ENCODE measurements at regions not wholly inside any gene's neighbourhood (a gene's known extent, or its start where the extent isn't known, plus 50 kb on each side); places are given as distances from the start of the nearest gene placed in this dataset.
A peak's percentile ranks its signal among the peaks of the same experiment; 100 is the strongest.
"Not testable (repeated sequence)": the region's sequence is repeated elsewhere in the genome, so short reads cannot be mapped to it uniquely, and the experiment has no call there.

- not testable (repeated sequence) for H3K4me1 Mint-ChIP-seq, H3K36me3 Mint-ChIP-seq, H3K4me3 Mint-ChIP-seq, H3K27me3 Mint-ChIP-seq, H3K27ac Mint-ChIP-seq
- H3K9me3 Mint-ChIP-seq = peaks cover 3 to 23% (median 10%) of the 10 kb centered on the region in 3 donors
Observed at GRCh38 chr1:117718596-117718995, 112.7 kb downstream of the TENT5C start.

DNA sequence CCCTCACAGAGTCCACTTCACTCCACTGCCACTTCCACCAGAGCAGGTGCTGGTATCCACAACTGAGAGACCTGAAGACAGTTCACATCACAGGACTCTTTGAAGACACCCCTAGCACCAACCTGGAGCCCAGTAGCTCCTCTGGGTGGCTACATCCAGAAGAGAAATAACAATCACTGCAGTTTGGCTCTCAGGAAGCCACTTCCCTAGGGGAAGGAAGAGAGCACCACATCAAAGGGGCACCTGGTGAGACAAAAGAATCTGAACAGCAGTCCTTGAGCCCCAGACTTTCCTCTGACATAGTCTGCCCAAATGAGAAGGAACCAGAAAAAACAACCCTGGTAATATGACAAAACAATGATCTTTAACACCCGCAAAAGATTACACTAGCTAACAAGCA is 113.2 kb downstream of the TENT5C start:
- H3K9me3 Mint-ChIP-seq = peaks cover 3 to 23% (median 10%) of the 10 kb centered on the region in 3 donors
- no peak overlapping the region for H3K27ac Mint-ChIP-seq
- H3K4me3 Mint-ChIP-seq = no peak overlapping the region
- H3K36me3 Mint-ChIP-seq = peaks cover 5% of the 10 kb centered on the region
- H3K27me3 Mint-ChIP-seq = peaks cover 5% of the 10 kb centered on the region
- H3K4me1 Mint-ChIP-seq = no peaks in the 10 kb centered on the region

DNA sequence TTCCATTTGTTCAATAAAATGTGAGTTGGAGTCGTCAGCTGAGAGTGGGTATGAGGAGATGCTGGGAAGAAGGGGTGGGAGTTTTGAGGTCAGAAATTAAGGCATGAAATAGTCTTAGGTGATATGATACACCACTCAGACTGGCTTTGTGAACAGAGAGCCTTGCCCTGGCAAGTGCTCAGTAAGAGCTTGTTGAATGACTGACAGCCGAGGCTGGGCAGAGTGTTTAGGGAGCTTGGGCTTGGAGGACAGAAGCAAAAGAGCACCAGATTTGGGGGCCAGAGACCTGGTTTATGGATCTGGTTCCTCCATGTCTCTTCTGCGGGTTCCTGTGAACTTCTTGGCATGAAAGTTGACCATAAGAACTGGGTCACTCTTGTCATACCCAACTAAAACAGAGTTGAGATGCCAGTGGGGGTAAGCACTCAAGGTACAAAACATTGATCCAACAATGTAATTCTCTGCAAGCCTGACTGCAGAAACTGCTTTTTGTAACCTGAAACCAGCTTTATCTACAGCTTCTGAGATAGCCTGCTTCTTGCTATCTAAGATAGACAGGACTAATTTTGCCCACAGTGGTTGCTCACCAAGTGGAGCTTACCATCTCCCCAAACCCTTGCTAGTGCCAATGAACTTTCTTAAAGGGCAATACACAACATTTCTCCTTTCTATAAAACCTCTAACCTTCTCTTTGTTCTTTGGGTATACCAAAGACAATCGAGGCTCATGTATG is 126.4 kb downstream of the TENT5C start:
- Mint-ChIP-seq H3K4me1 (peaks cover 0 to 10% (median 9%) of the 10 kb centered on the region in 3 donors), H3K36me3 (peaks cover 4% of the 10 kb centered on the region), H3K9me3 (peaks cover 2 to 17% (median 13%) of the 10 kb centered on the region in 3 donors), H3K4me3 (no peak overlapping the region), H3K27ac (no peak overlapping the region), H3K27me3 (peaks cover 3% of the 10 kb centered on the region)

DNA sequence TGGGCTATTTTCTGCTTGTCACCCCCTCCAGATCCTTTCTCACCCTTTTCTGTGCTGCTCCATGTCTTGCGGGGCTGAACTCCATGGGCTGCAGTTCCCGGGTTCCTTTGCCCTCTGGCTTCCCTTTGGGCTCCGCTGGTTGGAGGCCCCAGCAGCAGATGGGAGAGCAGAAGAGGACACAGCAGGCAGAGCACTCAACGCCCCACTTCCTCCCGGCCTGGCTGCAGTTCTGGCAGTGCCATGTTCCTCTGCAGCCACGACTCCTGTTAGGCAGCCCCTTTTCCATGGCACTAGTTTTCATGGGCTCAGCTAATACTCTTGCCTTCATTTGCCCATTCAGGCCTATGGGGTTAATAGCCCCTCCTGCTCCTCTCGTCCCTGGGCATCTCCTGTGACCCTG is 127.1 kb downstream of the TENT5C start:
- peaks cover 0 to 10% (median 9%) of the 10 kb centered on the region in 3 donors for H3K4me1 Mint-ChIP-seq

GRCh38 chr1:117734403-117734802 is 128.6 kb downstream of the TENT5C start:
- Mint-ChIP-seq H3K4me3 (no peak overlapping the region), H3K27me3 (peaks cover 3% of the 10 kb centered on the region), H3K27ac (peak overlapping the region in 1 of 3 donors; percentile 21), H3K4me1 (peaks cover 0 to 10% (median 9%) of the 10 kb centered on the region in 3 donors), H3K36me3 (no peaks in the 10 kb centered on the region), H3K9me3 (no peaks in the 10 kb centered on the region)

More for the DNA sequence above, 127.1 kb downstream of the TENT5C start:
- peaks cover 3% of the 10 kb centered on the region for H3K27me3 Mint-ChIP-seq
- peaks cover 4% of the 10 kb centered on the region for H3K36me3 Mint-ChIP-seq
- no peak overlapping the region for H3K4me3 Mint-ChIP-seq
- peaks cover 2 to 11% (median 6%) of the 10 kb centered on the region in 3 donors for H3K9me3 Mint-ChIP-seq
- peak overlapping the region in 1 of 3 donors; percentile 49 for H3K27ac Mint-ChIP-seq

DNA sequence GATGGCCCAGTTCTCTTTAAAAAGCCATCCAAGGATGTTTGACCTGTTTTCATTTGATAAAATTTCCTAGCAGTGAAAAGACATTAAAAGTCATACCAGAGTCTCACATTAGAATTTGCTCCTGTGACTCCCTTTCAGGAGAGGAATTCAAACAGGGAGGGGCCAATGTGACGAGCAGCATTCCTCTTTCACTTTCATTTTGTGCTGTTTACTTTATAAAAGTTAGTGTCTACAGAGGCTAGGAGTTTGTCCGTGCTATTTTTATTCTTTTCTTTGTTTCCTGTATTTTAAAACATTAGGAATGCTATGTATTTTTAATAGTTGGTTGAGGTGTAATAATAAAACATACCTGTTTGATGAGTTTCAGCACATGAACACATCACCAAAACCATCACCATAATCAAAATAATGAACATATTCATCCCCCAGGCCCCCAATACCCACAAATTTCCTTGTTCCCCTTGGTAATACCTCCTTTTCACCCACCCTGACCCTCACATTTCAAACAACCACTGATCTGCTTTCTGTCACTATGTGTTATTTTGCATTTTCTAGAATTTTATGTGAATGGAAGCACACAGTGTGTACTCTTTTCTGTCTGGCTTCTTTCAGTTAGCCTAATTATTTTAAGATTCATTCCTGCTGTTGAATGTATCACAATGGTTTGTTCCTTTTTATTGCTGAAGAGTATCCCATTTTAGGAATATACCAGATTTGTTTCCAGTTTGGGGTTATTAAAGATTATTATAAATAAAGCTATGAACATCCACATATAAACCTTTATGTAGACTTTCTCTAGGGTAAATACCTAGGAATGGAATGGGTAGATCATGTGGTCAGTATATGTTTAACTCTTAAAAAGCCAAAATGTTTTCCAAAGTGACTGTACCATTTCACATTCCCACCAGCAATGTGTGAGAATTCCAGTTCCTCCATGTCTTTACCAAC is 129.5 kb downstream of the TENT5C start:
- Mint-ChIP-seq H3K27me3 (no peaks in the 10 kb centered on the region), H3K4me3 (peak overlapping the region; percentile 19 to 92 (median 83)), H3K36me3 (no peaks in the 10 kb centered on the region), H3K9me3 (no peaks in the 10 kb centered on the region), H3K27ac (peak overlapping the region in 2 of 3 donors; percentile 38 to 88), H3K4me1 (peaks cover 0 to 10% (median 9%) of the 10 kb centered on the region in 3 donors)

- no peak overlapping the region for H3K27ac Mint-ChIP-seq
- peaks cover 5% of the 10 kb centered on the region for H3K27me3 Mint-ChIP-seq
- no peaks in the 10 kb centered on the region for H3K36me3 Mint-ChIP-seq
- H3K4me1 Mint-ChIP-seq = peaks cover 0 to 9% (median 8%) of the 10 kb centered on the region in 3 donors
- H3K4me3 Mint-ChIP-seq = no peak overlapping the region
- H3K9me3 Mint-ChIP-seq = peaks cover 0 to 3% (median 0%) of the 10 kb centered on the region in 3 donors
Observed at GRCh38 chr1:117739504-117739903, 133.7 kb downstream of the TENT5C start.

GRCh38 chr1:117740496-117740895 is 134.6 kb downstream of the TENT5C start:
- Mint-ChIP-seq H3K27me3 (peaks cover 5% of the 10 kb centered on the region), H3K27ac (no peak overlapping the region), H3K36me3 (no peaks in the 10 kb centered on the region), H3K9me3 (peaks cover 0 to 3% (median under 1%) of the 10 kb centered on the region in 3 donors), H3K4me1 (peaks cover 0 to 3% (median under 1%) of the 10 kb centered on the region in 3 donors), H3K4me3 (no peak overlapping the region)

GRCh38 chr1:117746565-117746964 is 140.7 kb downstream of the TENT5C start:
- Mint-ChIP-seq H3K27me3 (peaks cover 12% of the 10 kb centered on the region), H3K9me3 (peaks cover 2 to 15% (median 9%) of the 10 kb centered on the region in 3 donors)
- not testable (repeated sequence) for H3K4me1 Mint-ChIP-seq, H3K27ac Mint-ChIP-seq, H3K36me3 Mint-ChIP-seq, H3K4me3 Mint-ChIP-seq

DNA sequence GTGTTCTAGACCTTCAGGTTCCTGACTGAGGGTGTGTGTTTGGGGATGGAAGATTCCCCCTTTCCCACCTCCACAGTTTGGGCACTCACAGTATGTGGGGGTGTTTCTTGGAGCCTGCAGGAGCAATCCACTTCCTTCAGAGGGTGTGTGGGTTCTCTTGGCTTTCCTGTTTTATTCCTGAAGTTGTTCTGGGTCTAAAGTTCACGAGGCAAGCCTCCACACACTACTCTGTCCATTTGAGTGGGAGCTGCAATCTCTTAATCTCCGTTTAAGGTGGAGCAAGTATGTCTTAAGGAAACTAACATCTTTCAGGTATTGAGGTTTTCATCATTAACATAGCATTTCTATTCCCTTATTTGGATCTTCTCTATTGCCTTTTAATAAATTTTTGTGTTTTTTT is 141.8 kb downstream of the TENT5C start:
- no peak overlapping the region for H3K27ac Mint-ChIP-seq
- H3K4me1 Mint-ChIP-seq = no peaks in the 10 kb centered on the region
- peaks cover 3% of the 10 kb centered on the region for H3K36me3 Mint-ChIP-seq
- no peak overlapping the region for H3K4me3 Mint-ChIP-seq
- H3K9me3 Mint-ChIP-seq = peaks cover 2 to 15% (median 9%) of the 10 kb centered on the region in 3 donors
- H3K27me3 Mint-ChIP-seq = peaks cover 12% of the 10 kb centered on the region

DNA sequence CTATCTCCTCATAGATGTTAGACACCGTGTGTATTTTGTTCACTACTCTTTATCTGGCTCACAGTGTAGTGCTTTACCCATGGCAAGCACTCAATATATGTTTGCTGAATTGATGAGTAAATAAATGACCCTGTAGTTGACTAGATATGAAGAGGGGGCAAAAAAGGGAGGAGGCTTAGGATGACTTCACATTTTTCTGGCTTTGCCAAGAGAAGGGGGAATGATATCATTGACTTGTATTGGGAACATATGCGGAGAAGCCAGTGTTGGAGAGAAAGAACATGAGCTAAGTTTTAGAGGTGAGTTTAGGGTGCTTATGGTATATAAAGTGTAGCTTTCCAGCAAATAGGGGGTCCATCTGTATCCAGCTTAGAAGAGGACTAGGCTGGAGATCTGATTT is 145.5 kb downstream of the TENT5C start:
- peaks cover 0 to 6% (median under 1%) of the 10 kb centered on the region in 3 donors for H3K9me3 Mint-ChIP-seq
- H3K27me3 Mint-ChIP-seq = peaks cover 18% of the 10 kb centered on the region
- no peak overlapping the region for H3K27ac Mint-ChIP-seq
- peaks cover 3% of the 10 kb centered on the region for H3K36me3 Mint-ChIP-seq
- no peak overlapping the region for H3K4me3 Mint-ChIP-seq
- H3K4me1 Mint-ChIP-seq = peaks cover 0 to 1% (median 0%) of the 10 kb centered on the region in 3 donors

GRCh38 chr1:117752661-117753060 is 146.8 kb downstream of the TENT5C start:
- H3K9me3 Mint-ChIP-seq = peaks cover 0 to 2% (median 0%) of the 10 kb centered on the region in 3 donors
- peaks cover 18% of the 10 kb centered on the region for H3K27me3 Mint-ChIP-seq
- peaks cover 0 to 1% (median 0%) of the 10 kb centered on the region in 3 donors for H3K4me1 Mint-ChIP-seq
- peaks cover 3% of the 10 kb centered on the region for H3K36me3 Mint-ChIP-seq
- no peak overlapping the region for H3K27ac Mint-ChIP-seq
- H3K4me3 Mint-ChIP-seq = no peak overlapping the region

- Mint-ChIP-seq H3K4me3 (no peak overlapping the region), H3K4me1 (peaks cover under 1 to 1% (median under 1%) of the 10 kb centered on the region in 3 donors), H3K36me3 (peaks cover 3% of the 10 kb centered on the region), H3K27ac (no peak overlapping the region), H3K27me3 (peaks cover 18% of the 10 kb centered on the region), H3K9me3 (no peaks in the 10 kb centered on the region)
Observed at GRCh38 chr1:117753232-117753631, 147.4 kb downstream of the TENT5C start.

DNA sequence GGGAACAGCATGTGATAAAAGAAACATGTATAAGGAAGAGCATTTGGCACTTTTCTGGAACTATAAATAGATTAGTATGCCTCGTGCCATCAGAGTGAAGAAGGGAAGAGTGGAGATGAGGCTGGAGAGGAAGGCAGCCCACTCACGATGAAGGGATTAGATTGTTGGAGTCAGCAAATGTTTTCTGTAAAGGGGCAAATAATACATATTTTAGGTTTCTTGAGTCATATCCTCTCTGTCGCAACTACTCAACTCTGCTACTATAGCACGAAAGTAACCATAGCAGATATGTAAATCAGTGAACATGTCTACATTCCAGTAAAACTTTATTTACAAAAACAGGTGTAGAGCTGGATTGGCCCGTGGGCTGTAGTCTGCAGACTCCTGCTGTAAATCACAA is 147.8 kb downstream of the TENT5C start:
- peaks cover 22% of the 10 kb centered on the region for H3K27me3 Mint-ChIP-seq
- H3K36me3 Mint-ChIP-seq = peaks cover 3% of the 10 kb centered on the region
- H3K4me3 Mint-ChIP-seq = no peak overlapping the region
- H3K9me3 Mint-ChIP-seq = no peaks in the 10 kb centered on the region
- H3K27ac Mint-ChIP-seq = no peak overlapping the region
- peaks cover 4 to 6% (median 5%) of the 10 kb centered on the region in 3 donors for H3K4me1 Mint-ChIP-seq

Measured in IgD-negative memory B cell (primary cell).